HL-60/S4 treated with retinoic acid at 250 ng/mL for 4 days and 3 days (cell line): ENCODE measurements at regions not wholly inside any gene's neighbourhood (a gene's known extent, or its start where the extent isn't known, plus 50 kb on each side); places are given as distances from the start of the nearest gene placed in this dataset.
"Not testable (repeated sequence)": the region's sequence is repeated elsewhere in the genome, so short reads cannot be mapped to it uniquely, and the experiment has no call there.

Experiments
- in situ Hi-C: fragments of 300-500 bp; cut with MboI; formaldehyde crosslinking; loops from 2 replicates; pipeline ENCODE4 v1.7.0; 2022; ENCODE audit warnings: low sequenced_read_pairs

GRCh38 chr3:177336873-177337450 is 139.7 kb upstream of the TBL1XR1 start:
- in situ Hi-C loops, result no loop called here

- in situ Hi-C loops, result no loop called here
Observed at GRCh38 chr3:177337541-177338331, 140.5 kb upstream of the TBL1XR1 start.

GRCh38 chr3:177338697-177339219 is 141.5 kb upstream of the TBL1XR1 start:
- in situ Hi-C loops, result no loop called here

GRCh38 chr3:177339220-177339703 is 142.0 kb upstream of the TBL1XR1 start:
- in situ Hi-C loops, result not testable (repeated sequence)

DNA sequence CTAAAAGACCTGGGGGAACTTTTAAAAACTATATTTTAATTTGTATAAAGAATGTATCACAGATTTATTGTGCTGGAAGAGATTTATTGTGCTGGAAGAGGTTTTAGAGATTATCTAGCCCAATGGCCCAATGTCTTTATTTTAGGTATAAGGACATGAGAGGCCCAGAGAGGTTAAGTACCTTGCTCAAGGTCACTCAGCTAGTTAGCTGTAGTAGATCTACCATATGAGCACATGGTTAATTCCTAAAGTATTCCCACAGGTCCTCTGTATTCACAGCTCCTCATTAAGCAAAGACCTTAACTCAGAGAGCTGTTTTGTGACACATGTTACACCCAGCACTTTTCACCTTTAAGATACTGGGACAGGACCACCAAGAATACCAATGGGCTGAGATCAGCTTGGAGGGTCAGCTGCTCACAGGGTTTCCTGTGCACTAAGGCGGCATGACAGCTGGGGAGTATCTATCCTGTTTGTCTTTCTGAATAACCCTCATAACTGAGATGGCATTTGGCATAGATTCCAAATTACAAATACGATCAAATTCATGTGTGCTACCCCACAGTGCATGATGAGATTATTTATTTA is 143.1 kb upstream of the TBL1XR1 start:
- in situ Hi-C loops, result no loop called here

GRCh38 chr3:177341736-177342419 is 144.6 kb upstream of the TBL1XR1 start:
- in situ Hi-C loops, result no loop called here

DNA sequence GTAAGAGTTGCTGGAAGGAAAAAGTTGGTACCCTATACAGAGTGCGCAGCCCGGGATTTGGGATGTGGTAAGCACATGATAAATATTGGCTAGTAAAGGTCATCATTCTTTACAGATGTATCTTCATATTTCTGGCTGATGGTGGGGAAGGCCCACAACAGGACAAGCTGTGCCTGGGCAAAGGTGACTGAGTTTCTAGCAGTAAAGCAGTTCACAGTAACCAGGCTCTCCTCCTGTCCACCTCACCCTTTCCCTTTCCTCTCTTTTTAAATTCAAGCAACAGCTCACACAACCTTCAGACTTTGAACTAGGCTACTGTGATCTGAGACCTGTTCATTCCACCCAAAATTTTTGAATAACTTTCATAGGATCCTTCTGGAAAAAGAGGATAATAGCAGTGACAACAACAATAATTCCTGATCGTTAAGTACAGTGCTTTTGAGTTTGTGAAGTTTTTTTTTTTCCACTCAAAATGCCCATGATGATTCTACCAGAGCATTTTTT is 145.9 kb upstream of the TBL1XR1 start:
- in situ Hi-C loops, result no loop called here

DNA sequence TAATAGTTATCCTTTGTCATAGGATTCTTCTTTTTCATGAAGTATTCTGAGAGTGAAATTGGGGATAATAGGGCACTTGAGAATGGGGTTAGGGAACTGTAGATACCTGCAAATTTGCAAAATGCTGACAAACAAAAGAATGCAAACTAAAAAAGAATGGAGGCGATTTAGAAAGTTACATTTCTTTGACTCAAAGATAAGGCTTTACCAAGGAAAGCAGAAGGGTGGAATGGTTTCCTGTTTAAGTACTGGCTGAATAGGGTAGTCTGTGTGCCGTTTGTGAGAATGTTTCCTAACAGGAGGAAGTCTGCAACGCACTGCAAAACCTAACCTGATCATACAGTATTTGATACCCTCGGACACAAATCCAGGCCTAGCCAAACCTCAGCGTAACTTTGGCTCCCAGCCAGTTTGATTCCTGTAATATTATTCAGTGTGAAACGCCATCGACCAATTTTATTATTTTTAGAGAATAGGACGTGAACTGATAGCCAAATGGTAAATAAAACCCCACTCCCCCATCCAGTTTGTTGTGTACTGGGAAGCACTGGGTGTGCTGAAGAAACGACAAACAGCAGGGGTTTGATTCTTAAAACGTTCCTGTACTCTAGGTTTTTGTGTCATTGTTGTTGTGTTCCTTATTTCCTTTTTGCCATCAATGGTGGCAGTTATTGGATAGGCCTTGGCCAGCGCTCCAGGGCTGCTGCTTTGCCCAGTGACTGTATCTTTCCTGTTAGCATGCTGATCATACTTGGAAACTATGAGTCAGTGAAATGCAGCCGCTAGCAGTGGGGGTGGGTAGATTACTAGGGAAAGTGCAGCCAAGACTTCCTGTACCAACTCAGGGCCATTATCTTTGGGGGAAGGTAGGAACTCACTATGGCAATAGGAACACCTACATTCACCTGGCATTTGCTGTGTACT is 148.0 kb upstream of the TBL1XR1 start:
- in situ Hi-C loops, result no loop called here

DNA sequence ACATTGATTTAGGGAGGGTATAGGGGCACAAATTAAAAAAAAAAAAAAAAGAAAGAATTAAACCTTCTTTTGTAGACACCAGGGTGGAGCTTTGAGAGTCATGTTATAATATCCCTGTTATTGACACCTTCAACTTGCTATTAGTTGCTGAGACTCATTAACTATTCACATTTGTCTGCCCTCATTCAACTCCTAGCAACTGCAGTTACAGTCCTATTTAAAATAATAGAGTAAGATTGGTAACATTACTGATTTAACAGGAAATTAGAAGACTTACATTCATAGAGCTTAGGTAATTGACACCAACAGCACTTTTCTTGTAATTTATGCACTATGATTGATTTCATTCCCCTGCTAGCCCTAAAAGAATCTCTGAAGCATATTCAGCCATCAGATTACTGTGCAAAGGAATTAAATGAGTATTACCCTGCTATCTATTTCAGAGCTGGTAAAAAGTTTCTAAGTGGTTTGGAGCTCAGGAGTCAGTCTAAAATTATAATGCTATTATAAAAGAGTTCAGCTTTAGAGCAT is 148.8 kb upstream of the TBL1XR1 start:
- in situ Hi-C loops, result no loop called here

- in situ Hi-C loops, result no loop called here
Observed at GRCh38 chr3:177346878-177347277, 149.6 kb upstream of the TBL1XR1 start.

DNA sequence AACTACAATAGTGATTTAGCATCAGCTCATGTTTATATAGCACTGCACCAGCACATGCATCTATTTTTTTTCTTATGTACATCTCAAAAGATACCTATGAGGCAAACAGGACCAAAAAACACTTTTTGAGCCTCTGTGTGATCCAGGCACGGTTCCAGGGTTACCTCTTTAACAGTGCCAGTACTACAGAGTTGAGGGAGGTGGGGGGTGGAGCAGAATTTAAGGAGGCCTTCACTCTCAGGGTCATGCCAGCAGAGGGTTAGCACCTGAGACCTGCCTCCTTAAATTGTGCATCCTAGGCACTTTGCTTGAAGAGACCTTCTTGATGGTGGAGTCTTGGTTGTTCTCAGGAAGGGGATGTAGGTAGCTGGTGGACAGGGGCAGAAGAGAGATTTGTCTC is 150.3 kb upstream of the TBL1XR1 start:
- in situ Hi-C loops, result no loop called here

- in situ Hi-C loops, result no loop called here
Observed at GRCh38 chr3:177348974-177349373, 151.7 kb upstream of the TBL1XR1 start.

DNA sequence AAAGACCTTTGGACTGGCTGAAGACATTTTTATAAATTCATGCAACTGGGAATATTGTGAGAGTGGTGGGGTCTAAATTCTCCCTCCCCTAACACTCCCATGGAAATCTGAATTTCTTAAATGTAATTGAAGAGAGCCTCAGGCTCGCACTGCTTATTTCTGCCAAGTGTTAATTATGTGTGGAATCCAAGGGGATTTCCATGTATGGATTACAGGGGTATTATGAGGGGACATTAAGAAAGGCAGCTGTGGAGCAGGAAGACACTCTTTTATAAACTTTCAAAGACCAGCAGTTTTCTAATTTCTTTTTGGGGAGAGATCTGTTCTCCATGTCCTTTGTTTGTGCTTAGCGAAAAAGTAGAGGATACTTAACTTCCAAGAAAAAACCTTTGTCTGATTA is 152.1 kb upstream of the TBL1XR1 start:
- in situ Hi-C loops, result no loop called here

- in situ Hi-C loops, result no loop called here
Observed at GRCh38 chr3:177350121-177350520, 152.8 kb upstream of the TBL1XR1 start.

DNA sequence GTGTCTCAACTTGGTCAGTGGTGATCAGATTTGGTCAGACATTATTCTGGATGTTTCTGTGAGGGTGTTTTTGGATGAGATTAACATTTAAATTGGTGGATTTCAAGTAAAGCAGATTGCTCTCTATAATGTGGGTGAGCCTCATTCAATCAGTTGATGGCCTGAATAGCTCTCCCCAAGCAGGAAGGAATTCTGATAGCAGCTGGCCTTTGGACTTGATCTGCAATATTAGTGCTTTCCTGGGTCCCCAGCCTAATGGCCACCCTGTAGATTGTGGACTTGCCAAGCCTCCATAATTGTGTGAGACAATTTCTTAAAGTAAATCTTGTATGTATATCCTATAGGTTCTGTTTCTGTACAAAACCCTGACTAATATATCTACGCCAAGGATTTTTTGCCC is 153.9 kb upstream of the TBL1XR1 start:
- in situ Hi-C loops, result no loop called here

- in situ Hi-C loops, result no loop called here
Observed at GRCh38 chr3:177351757-177352158, 154.5 kb upstream of the TBL1XR1 start.

- in situ Hi-C loops, result no loop called here
Observed at GRCh38 chr3:177352424-177352823, 155.1 kb upstream of the TBL1XR1 start.

DNA sequence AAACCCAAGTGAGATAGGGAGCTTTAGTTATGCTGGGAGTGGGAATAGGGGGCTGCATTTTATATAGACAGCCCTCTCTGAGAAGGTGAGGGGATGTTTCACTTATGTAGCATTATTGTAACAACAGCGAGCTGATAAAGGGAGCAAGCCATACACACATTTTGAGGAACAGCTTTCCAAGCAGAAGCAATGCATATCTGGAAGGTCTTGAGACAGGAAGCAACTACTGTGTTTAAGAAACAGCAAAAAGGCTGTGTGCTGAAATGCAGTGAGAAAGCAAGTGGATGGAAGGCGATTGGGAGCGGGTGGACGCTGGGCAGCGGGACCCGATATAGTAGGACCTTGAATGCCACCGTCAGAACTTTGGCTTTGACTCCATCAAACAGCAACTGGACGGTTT is 155.9 kb upstream of the TBL1XR1 start:
- in situ Hi-C loops, result no loop called here

DNA sequence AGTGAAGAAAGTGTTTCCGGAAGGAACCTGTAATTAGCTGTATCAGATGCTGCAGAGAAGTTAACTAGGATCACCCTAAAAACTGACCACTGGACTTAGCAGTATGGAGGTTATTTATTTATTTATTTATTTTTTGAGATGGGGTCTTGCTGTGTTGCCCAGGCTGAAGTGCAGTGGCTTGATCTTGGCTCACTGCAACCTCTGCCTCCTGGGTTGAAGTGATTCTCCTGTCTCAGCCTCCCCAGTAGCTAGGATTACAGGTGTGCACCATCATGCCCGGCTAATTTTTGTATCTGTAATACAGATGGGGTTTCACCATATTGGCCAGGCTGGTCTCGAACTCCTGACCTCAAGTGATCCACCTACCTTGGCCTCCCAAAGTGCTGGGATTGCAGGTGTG is 156.6 kb upstream of the TBL1XR1 start:
- in situ Hi-C loops, result not testable (repeated sequence)

DNA sequence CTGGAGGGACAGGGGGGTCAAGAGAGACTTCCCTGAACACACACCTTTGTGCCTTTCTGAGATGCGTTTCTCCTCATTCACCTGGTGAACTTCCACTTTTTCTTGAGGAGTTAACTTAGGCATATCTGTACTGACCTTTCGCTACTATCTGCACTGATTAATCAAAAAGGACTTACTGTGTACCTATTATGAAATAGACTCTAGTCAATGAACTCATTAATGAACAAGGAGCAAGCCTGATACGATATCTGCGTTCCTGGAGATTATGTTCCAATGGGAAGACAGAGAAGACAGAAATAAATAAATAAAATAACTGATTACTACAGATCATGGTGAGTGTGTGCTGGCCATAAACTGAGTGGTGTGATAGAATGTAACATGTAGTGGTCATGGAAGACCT is 157.2 kb upstream of the TBL1XR1 start:
- in situ Hi-C loops, result no loop called here
